ENCODE measurements at regions not wholly inside any gene's neighbourhood (a gene's known extent, or its start where the extent isn't known, plus 50 kb on each side); places are given as distances from the start of the nearest gene placed in this dataset.

- no peak overlapping the region for H3K4me2 ChIP-seq (ENCODE audit: control insufficient read depth, insufficient read depth)
- BruUV-seq (replicated peaks): no TSS peak
- FAIRE-seq (no peak), ATAC-seq (no peak), DNase-seq (ENCODE audit: low read depth, low spot score) (no peak)
- TF ChIP-seq RB1 (IDR thresholded peaks at IDR 0.05; ENCODE audit: borderline replicate concordance) (no peak), CREM (IDR thresholded peaks at IDR 0.05; ENCODE audit: low read depth) (no peak), YY1 (IDR thresholded peaks at IDR 0.05; ENCODE audit: low read depth, low read length) (no peak), MAX (IDR thresholded peaks at IDR 0.05; ENCODE audit: low read depth, low read length) (no peak), RCOR1 (conservative IDR thresholded peaks at IDR 0.05; ENCODE audit: low read depth, low read length) (no peak)
- SMC1A ChIA-PET (ENCODE audit: uncharacterized antibody, unreplicated experiment): no interaction called here
- POLR2A ChIA-PET: no interaction called here
- no peaks in the 10 kb centered on the region for H3K4me1 ChIP-seq (ENCODE audit: control insufficient read depth, insufficient read depth, low read length)
- no peaks in the 10 kb centered on the region for H3K79me2 ChIP-seq (ENCODE audit: control insufficient read depth, insufficient read depth, low read length)
- H3K27me3 ChIP-seq (replicated peaks in 1 of 2; ENCODE audit: control insufficient read depth in 2 of 2, insufficient read depth in 2 of 2, low read length in 1 of 2): no peaks in the 10 kb centered on the region
- CTCF ChIA-PET: no interaction called here
- H3K4me3 ChIP-seq: no peak overlapping the region
- RAD21 ChIA-PET (ENCODE audit: unreplicated experiment): no interaction called here
- H4K20me1 ChIP-seq (ENCODE audit: control insufficient read depth, insufficient read depth): no peaks in the 10 kb centered on the region
- H3K9me3 ChIP-seq (replicated peaks; ENCODE audit: control insufficient read depth, insufficient read depth, low read length): no peaks in the 10 kb centered on the region
- no peak overlapping the region for H2AFZ ChIP-seq (ENCODE audit: control insufficient read depth, low read depth, low read length)
- H3K36me3 ChIP-seq (ENCODE audit: control insufficient read depth in 2 of 2, insufficient read depth in 2 of 2, low read length in 1 of 2): no peaks in the 10 kb centered on the region
- H3K27ac ChIP-seq (ENCODE audit: control insufficient read depth, insufficient read depth): no peak overlapping the region
- intact Hi-C loops (cut with micrococcal nuclease; ENCODE audit: unreplicated experiment): no loop called here
- H3K9ac ChIP-seq (ENCODE audit: control insufficient read depth, insufficient read depth, low read length): no peak overlapping the region
- whole genome bisulfite sequencing (ENCODE audit: insufficient coverage, insufficient replicate concordance, low lambda C conversion rate, missing lambda C conversion rate): 22% methylated on average over 3 of the region's 3 CpGs
- in situ Hi-C loops (cut with MboI): no loop called here
Measured at GRCh38 chr6:142510211-142510610, 208.4 kb downstream of the ADGRG6 start.

GRCh38 chr6:142518126-142518525 lies 216.3 kb downstream of the ADGRG6 start:
- H4K20me1 ChIP-seq (ENCODE audit: control insufficient read depth, insufficient read depth): no peaks in the 10 kb centered on the region
- ChIA-PET RAD21 (ENCODE audit: unreplicated experiment) (no interaction called here), SMC1A (ENCODE audit: uncharacterized antibody, unreplicated experiment) (no interaction called here), POLR2A (interaction anchor here (0.6 kb wide), 1 partner anchor 907 kb away, joined by 3 read pairs; no protein-coding TSS in a partner anchor), CTCF (interaction anchor here (0.6 to 1.6 kb wide), 2 partner anchors 43 to 772 kb away, joined by 3 to 5 read pairs; no protein-coding TSS in a partner anchor)
- no peak overlapping the region for H3K27ac ChIP-seq (ENCODE audit: control insufficient read depth, insufficient read depth)
- FAIRE-seq (no peak), ATAC-seq (no peak), DNase-seq (ENCODE audit: low read depth, low spot score) (no peak)
- no TSS peak for BruUV-seq (replicated peaks)
- no peak overlapping the region for H3K4me3 ChIP-seq
- H3K27me3 ChIP-seq (replicated peaks in 1 of 2; ENCODE audit: control insufficient read depth in 2 of 2, insufficient read depth in 2 of 2, low read length in 1 of 2): no peaks in the 10 kb centered on the region; a peak in 1 of 4 replicates
- intact Hi-C loops (cut with micrococcal nuclease; ENCODE audit: unreplicated experiment) (no loop called here), in situ Hi-C loops (cut with MboI) (no loop called here)
- no peak overlapping the region for H2AFZ ChIP-seq (ENCODE audit: control insufficient read depth, low read depth, low read length)
- H3K36me3 ChIP-seq (ENCODE audit: control insufficient read depth in 2 of 2, insufficient read depth in 2 of 2, low read length in 1 of 2): no peaks in the 10 kb centered on the region
- no peaks in the 10 kb centered on the region for H3K79me2 ChIP-seq (ENCODE audit: control insufficient read depth, insufficient read depth, low read length)
- no peaks in the 10 kb centered on the region for H3K9me3 ChIP-seq (replicated peaks; ENCODE audit: control insufficient read depth, insufficient read depth, low read length)
- H3K4me2 ChIP-seq (ENCODE audit: control insufficient read depth, insufficient read depth): no peak overlapping the region
- WGBS (ENCODE audit: insufficient coverage, insufficient replicate concordance, low lambda C conversion rate, missing lambda C conversion rate): 45% methylated on average over 3 of the region's 3 CpGs
- H3K4me1 ChIP-seq (ENCODE audit: control insufficient read depth, insufficient read depth, low read length): no peaks in the 10 kb centered on the region
- H3K9ac ChIP-seq (ENCODE audit: control insufficient read depth, insufficient read depth, low read length): no peak overlapping the region
- TF ChIP-seq SREBF2 (IDR thresholded peaks at IDR 0.05; ENCODE audit: low read length) (no peak), CTCF (IDR thresholded peaks at IDR 0.05 in 2 of 3, conservative IDR thresholded peaks at IDR 0.05 in 1 of 3; ENCODE audit: control insufficient read depth in 2 of 3, extremely low read depth in 1 of 3, insufficient read depth in 1 of 3, low read depth in 3 of 3, low read length in 3 of 3) (no peak), USF1 (IDR thresholded peaks at IDR 0.05; ENCODE audit: borderline replicate concordance, extremely low read length, insufficient read depth, low read depth, low read length) (no peak), RBBP5 (conservative IDR thresholded peaks at IDR 0.05) (no peak), ZBTB11 (CRISPR knock-in tag; IDR thresholded peaks at IDR 0.05) (no peak), CEBPB (IDR thresholded peaks at IDR 0.05; ENCODE audit: borderline replicate concordance in 1 of 2, low read depth in 2 of 2, low read length in 2 of 2) (no peak), SRF (IDR thresholded peaks at IDR 0.05; ENCODE audit: low read depth in 2 of 2, low read length in 2 of 2) (no peak)

All from GM12878 (cell line).